Adipocyte (in vitro differentiated cells): ENCODE measurements at regions not wholly inside any gene's neighbourhood (a gene's known extent, or its start where the extent isn't known, plus 50 kb on each side); places are given as distances from the start of the nearest gene placed in this dataset.
"Not testable (repeated sequence)": the region's sequence is repeated elsewhere in the genome, so short reads cannot be mapped to it uniquely, and the experiment has no call there.

Source experiments
- DNase-seq: peaks from one replicate; pipeline ENCODE4 v3.0.0-alpha.2; 2015; ENCODE audit warnings: low read depth
- H3K27me3 ChIP-seq: replicated peaks from 2 replicates; pipeline ENCODE4 v1.7.0; 2013; ENCODE audit warnings: mild to moderate bottlenecking, low read length, moderate library complexity; ENCODE audit not compliant: control insufficient read depth, insufficient read depth
- H3K36me3 ChIP-seq: 2 replicates; pipeline ENCODE4 v1.7.0; 2013; ENCODE audit warnings: low read length, mild to moderate bottlenecking, moderate library complexity; ENCODE audit not compliant: control insufficient read depth, insufficient read depth, severe bottlenecking
- H3K4me1 ChIP-seq: 2 replicates; pipeline ENCODE4 v1.7.0; 2013; ENCODE audit warnings: mild to moderate bottlenecking, low read length, moderate library complexity; ENCODE audit not compliant: control insufficient read depth, insufficient read depth
- H3K4me3 ChIP-seq: 2 replicates; pipeline ENCODE4 v1.7.0; 2013; ENCODE audit warnings: mild to moderate bottlenecking, low read length, moderate library complexity
- H3K9ac ChIP-seq: 2 replicates; pipeline ENCODE4 v1.7.0; 2013; ENCODE audit warnings: mild to moderate bottlenecking, low read length, moderate library complexity
- H3K9me3 ChIP-seq: 2 replicates; pipeline ENCODE4 v1.7.0; 2013; ENCODE audit warnings: mild to moderate bottlenecking, low read length, moderate library complexity; ENCODE audit not compliant: control insufficient read depth

GRCh38 chr7:32222251-32222900, 152.2 kb upstream of the PDE1C start:
- Histone ChIP-seq H3K27me3 (peaks cover 25% of the 10 kb centered on the region), H3K4me3 (no peak overlapping the region), H3K36me3 (no peaks in the 10 kb centered on the region), H3K9me3 (peaks cover under 1% of the 10 kb centered on the region), H3K9ac (no peak overlapping the region), H3K4me1 (no peaks in the 10 kb centered on the region)
- no peak for DNase-seq

- no peak overlapping the region for H3K9ac ChIP-seq
- no peak for DNase-seq
Measured at GRCh38 chr7:32221736-32222135, 151.5 kb upstream of the PDE1C start.

DNA sequence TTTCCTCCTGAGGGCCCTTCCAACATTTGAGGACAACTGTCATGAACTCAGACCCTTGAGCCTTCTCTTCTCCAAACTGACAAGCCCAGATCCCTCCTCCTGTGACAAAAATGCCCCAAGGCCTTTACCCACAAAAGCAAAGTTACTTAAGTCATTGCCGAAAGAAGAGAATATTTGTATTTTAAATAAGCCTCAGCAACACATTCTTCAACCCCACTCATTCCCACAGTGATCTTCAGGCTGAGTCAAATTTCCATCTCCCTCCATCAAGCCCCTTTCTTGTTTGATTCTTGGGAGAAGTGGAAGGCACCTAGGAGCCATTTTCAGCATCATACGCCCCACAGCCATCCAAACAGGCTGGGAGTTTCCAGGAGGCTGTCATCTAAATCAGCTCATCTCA, 150.8 kb upstream of the PDE1C start:
- Histone ChIP-seq H3K9ac (no peak overlapping the region), H3K4me1 (no peaks in the 10 kb centered on the region), H3K4me3 (no peak overlapping the region), H3K36me3 (no peaks in the 10 kb centered on the region), H3K9me3 (no peaks in the 10 kb centered on the region), H3K27me3 (peaks cover 35% of the 10 kb centered on the region)
- no peak for DNase-seq

More at GRCh38 chr7:32221736-32222135, 151.5 kb upstream of the PDE1C start:
- H3K27me3 ChIP-seq: peaks cover 28% of the 10 kb centered on the region
- no peak overlapping the region for H3K4me3 ChIP-seq
- H3K36me3 ChIP-seq: no peaks in the 10 kb centered on the region
- H3K4me1 ChIP-seq: no peaks in the 10 kb centered on the region
- no peaks in the 10 kb centered on the region for H3K9me3 ChIP-seq

- not testable (repeated sequence) for H3K4me1 ChIP-seq, H3K36me3 ChIP-seq, H3K9ac ChIP-seq, DNase-seq, H3K9me3 ChIP-seq, H3K4me3 ChIP-seq
- H3K27me3 ChIP-seq: peaks cover 41% of the 10 kb centered on the region
Measured at GRCh38 chr7:32219831-32220230, 149.6 kb upstream of the PDE1C start.

DNA sequence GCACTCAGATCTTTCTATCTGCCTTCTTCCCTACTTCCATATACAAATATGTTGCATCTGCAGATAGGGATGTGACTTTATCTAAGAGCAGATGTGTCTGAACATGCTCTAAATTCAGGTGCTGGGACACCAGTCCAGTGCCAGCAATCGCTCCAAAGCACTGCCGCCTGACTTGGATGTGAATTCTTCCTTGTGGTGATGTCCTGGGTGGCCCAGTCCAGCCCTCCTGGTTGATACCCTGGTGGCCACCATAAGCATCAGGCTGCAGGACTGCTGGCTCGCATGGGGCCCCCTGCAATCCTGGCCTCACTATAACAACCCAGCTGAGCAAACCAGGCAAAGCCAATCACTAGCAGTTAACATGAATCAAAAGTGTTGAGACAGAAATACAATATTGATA, 149.2 kb upstream of the PDE1C start:
- Histone ChIP-seq H3K27me3 (peaks cover 45% of the 10 kb centered on the region), H3K9me3 (no peaks in the 10 kb centered on the region), H3K36me3 (no peaks in the 10 kb centered on the region), H3K4me1 (no peaks in the 10 kb centered on the region), H3K4me3 (no peak overlapping the region), H3K9ac (no peak overlapping the region)
- DNase-seq: no peak

GRCh38 chr7:32218741-32219288, 148.6 kb upstream of the PDE1C start:
- H3K36me3 ChIP-seq: no peaks in the 10 kb centered on the region
- peaks cover 49% of the 10 kb centered on the region for H3K27me3 ChIP-seq
- H3K4me3 ChIP-seq: no peak overlapping the region
- no peaks in the 10 kb centered on the region for H3K4me1 ChIP-seq
- no peaks in the 10 kb centered on the region for H3K9me3 ChIP-seq
- H3K9ac ChIP-seq: no peak overlapping the region
- no peak for DNase-seq

- Histone ChIP-seq H3K9ac (no peak overlapping the region), H3K4me3 (no peak overlapping the region), H3K36me3 (no peaks in the 10 kb centered on the region), H3K9me3 (no peaks in the 10 kb centered on the region), H3K4me1 (no peaks in the 10 kb centered on the region), H3K27me3 (peaks cover 52% of the 10 kb centered on the region)
- DNase-seq: peak; percentile 27
Measured at GRCh38 chr7:32218154-32218467, 147.9 kb upstream of the PDE1C start.

DNA sequence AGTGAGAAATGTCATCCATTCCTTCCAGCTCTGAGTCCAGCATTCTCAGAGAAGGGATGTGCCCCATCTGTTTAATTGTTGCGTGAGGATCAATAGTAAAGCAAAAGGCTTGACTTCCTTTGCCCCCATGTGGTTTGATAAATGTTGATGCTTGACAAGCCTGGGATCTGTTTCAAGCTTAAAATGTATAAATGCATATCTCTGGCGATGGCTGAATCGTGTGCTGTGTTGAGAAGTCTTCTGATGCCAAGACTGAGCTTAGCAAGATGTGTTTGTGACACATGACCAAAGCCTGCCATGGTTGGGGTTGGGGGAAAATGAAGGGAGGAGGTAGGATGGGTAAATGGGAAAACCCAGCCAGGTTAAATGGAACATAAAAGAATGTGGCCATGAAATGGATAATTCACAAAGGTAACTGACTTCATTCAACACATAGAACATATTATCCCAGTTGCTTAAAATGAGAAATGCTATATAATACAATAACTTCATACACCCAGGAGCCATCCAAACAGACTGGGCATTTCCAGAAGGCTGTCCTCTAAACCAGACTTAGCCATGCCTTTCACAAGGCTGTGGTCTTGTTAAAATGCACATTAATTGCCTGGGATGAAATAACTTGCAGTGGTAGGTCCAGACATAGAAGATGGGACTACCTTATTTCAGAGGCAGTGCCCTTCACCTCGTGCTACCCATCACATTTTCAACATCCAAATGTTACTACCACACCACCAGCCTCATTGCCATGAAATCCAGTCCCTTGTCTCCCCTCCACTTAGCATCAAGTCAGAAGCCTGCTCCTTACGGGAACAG, 147.3 kb upstream of the PDE1C start:
- Histone ChIP-seq H3K4me1 (no peaks in the 10 kb centered on the region), H3K9me3 (no peaks in the 10 kb centered on the region), H3K9ac (no peak overlapping the region), H3K36me3 (no peaks in the 10 kb centered on the region), H3K4me3 (no peak overlapping the region), H3K27me3 (peaks cover 52% of the 10 kb centered on the region)
- no peak for DNase-seq

DNA sequence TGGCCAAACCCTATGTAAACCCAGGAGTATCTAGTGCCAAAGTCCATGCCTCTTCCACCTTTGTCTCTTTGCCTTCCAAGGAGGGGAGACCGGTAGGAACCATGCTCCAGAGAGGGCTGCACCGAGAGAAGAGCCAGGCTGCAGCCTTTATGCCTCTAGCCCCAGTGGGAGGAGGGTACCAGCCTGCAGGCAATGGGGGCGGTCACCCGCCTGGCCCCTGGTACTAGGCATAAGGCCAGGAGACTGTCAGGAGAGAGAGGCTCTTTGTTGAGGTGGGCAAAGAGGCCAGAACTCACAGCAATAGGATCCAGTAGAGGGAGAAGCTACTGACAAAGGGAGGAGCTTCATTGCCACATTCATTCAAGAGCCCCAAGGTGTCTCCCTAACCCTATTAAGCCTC, 146.6 kb upstream of the PDE1C start:
- peaks cover 51% of the 10 kb centered on the region for H3K27me3 ChIP-seq
- no peak for DNase-seq
- no peaks in the 10 kb centered on the region for H3K4me1 ChIP-seq
- no peak overlapping the region for H3K4me3 ChIP-seq
- H3K9me3 ChIP-seq: no peaks in the 10 kb centered on the region
- no peak overlapping the region for H3K9ac ChIP-seq
- no peaks in the 10 kb centered on the region for H3K36me3 ChIP-seq

DNA sequence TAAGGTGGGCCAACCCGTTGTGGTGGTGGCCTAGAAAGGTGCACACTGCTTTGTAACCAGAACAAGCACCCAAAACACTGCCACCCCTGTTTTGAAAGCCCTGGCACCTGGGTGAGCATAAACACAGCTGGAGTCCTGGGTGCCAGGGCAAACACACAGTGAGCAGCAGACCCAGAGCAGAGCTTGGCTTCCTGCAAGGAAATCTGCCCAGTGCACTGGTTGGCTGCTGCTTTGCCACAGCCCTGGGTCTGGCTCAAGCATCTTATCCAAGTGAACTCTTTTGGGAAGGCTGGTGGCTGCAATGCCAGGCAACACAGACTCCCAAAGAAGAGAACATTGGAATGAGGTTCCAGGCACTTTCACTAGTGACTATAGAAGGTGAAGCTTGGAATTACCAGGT, 145.5 kb upstream of the PDE1C start:
- Histone ChIP-seq H3K36me3 (no peaks in the 10 kb centered on the region), H3K27me3 (peaks cover 45% of the 10 kb centered on the region), H3K9me3 (no peaks in the 10 kb centered on the region), H3K4me1 (no peaks in the 10 kb centered on the region), H3K9ac (no peak overlapping the region), H3K4me3 (no peak overlapping the region)
- no peak for DNase-seq

DNA sequence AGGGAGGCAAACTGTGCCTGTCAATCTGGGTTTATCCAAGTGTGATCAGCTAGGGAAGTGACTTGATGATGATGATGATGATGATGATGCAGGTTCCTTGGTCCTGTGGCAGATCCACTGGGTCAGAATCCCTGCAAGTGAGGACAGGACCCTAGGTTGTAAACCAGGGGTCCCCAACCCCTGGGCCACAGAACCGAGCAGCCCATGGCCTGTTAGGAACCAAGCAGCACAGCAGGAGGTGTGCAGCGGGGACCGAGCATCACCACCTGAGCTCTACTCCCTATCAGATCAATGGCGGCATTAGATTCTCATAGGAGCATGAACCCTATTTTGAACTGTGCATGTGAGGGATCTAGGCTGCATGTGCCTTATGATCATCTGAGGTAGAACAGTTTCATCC, 144.7 kb upstream of the PDE1C start:
- Histone ChIP-seq H3K9me3 (no peaks in the 10 kb centered on the region), H3K27me3 (peaks cover 45% of the 10 kb centered on the region), H3K9ac (no peak overlapping the region), H3K4me3 (no peak overlapping the region), H3K4me1 (no peaks in the 10 kb centered on the region), H3K36me3 (no peaks in the 10 kb centered on the region)
- DNase-seq: no peak
